WTC11 (cell line): ENCODE measurements at regions not wholly inside any gene's neighbourhood (a gene's known extent, or its start where the extent isn't known, plus 50 kb on each side); places are given as distances from the start of the nearest gene placed in this dataset.

Source experiments
- ATAC-seq: fragments of 200-7000 bp; cut with Tn5 transposase; 2 replicates; pipeline ENCODE4 v1.10.0; 2021; ENCODE audit warnings: mild to moderate bottlenecking, moderate library complexity
- CTCF ChIA-PET: fragments of 300-600 bp; sonication (Branson Sonifier 250); formaldehyde crosslinking; loops from one replicate; lab custom pipeline; 2021; ENCODE audit warnings: antibody characterized with exemption; lab: Charles Lee
- POLR2A ChIA-PET: fragments of 350-600 bp; sonication (Branson Sonifier 250); formaldehyde crosslinking; loops from one replicate; lab custom pipeline; 2021; ENCODE audit warnings: antibody characterized with exemption; lab: Charles Lee
- DNase-seq: peaks from one replicate; pipeline ENCODE4 v3.0.0; 2021; ENCODE audit warnings: low spot score
- H3K27ac Mint-ChIP-seq: 2 replicates; pipeline ENCODE4 v1.8.0; 2021; ENCODE audit warnings: mixed read lengths
- H3K27me3 Mint-ChIP-seq: 2 replicates; pipeline ENCODE4 v1.8.0; 2021; ENCODE audit warnings: low read depth, mild to moderate bottlenecking, moderate library complexity, mixed read lengths
- H3K36me3 Mint-ChIP-seq: 2 replicates; pipeline ENCODE4 v1.8.0; 2021; ENCODE audit warnings: mixed read lengths
- H3K4me1 Mint-ChIP-seq: 2 replicates; pipeline ENCODE4 v1.8.0; 2022; ENCODE audit warnings: mixed read lengths
- H3K4me3 Mint-ChIP-seq: 2 replicates; pipeline ENCODE4 v1.8.0; 2021; ENCODE audit warnings: mild to moderate bottlenecking, moderate library complexity, mixed read lengths
- H3K9me3 Mint-ChIP-seq: 2 replicates; pipeline ENCODE4 v1.8.0; 2021; ENCODE audit warnings: mixed read lengths
- ATF1 ChIP-seq: sonication (generic); formaldehyde crosslinking; IDR thresholded peaks from 2 replicates; pipeline ENCODE4 v1.8.1; 2023; ENCODE audit warnings: mild to moderate bottlenecking, moderate library complexity, missing genetic modification reagents
- CBFB ChIP-seq: sonication (generic); formaldehyde crosslinking; IDR thresholded peaks from 2 replicates; pipeline ENCODE4 v1.8.1; 2022; ENCODE audit warnings: mild to moderate bottlenecking, low read depth, missing genetic modification reagents
- CREB1 ChIP-seq: sonication (generic); formaldehyde crosslinking; IDR thresholded peaks from 2 replicates; pipeline ENCODE4 v1.8.0; 2023; ENCODE audit warnings: mild to moderate bottlenecking, missing genetic modification reagents
- CREM ChIP-seq: sonication (generic); formaldehyde crosslinking; IDR thresholded peaks from 2 replicates; pipeline ENCODE4 v1.8.1; 2022; ENCODE audit warnings: mild to moderate bottlenecking, missing genetic modification reagents, moderate library complexity
- E2F1 ChIP-seq: sonication (generic); formaldehyde crosslinking; IDR thresholded peaks from 2 replicates; pipeline ENCODE4 v1.8.0; 2022; ENCODE audit warnings: mild to moderate bottlenecking, missing genetic modification reagents
- JUN ChIP-seq: sonication (generic); formaldehyde crosslinking; IDR thresholded peaks from 2 replicates; pipeline ENCODE4 v1.8.0; 2023; ENCODE audit warnings: mild to moderate bottlenecking, missing genetic modification reagents
- MLX ChIP-seq: sonication (generic); formaldehyde crosslinking; IDR thresholded peaks from 2 replicates; pipeline ENCODE4 v1.8.1; 2023; ENCODE audit warnings: mild to moderate bottlenecking, missing genetic modification reagents, moderate library complexity
- NFATC4 ChIP-seq: fragments of 250-450 bp; sonication (Bioruptor Pico); IDR thresholded peaks from 2 replicates; pipeline ENCODE4 v1.9.0; 2021; ENCODE audit warnings: mild to moderate bottlenecking
- NFYB ChIP-seq: sonication (generic); formaldehyde crosslinking; conservative IDR thresholded peaks from 2 replicates; pipeline ENCODE4 v1.8.0; 2022; ENCODE audit warnings: low read depth, missing genetic modification reagents
- NR3C1 ChIP-seq: sonication (generic); formaldehyde crosslinking; conservative IDR thresholded peaks from 2 replicates; pipeline ENCODE4 v1.8.1; 2023; ENCODE audit warnings: low read depth, mild to moderate bottlenecking, missing genetic modification reagents
- RELA ChIP-seq: sonication (generic); formaldehyde crosslinking; IDR thresholded peaks from 2 replicates; pipeline ENCODE4 v1.8.1; 2022; ENCODE audit warnings: missing genetic modification reagents, mild to moderate bottlenecking, borderline replicate concordance
- SP1 ChIP-seq: sonication (generic); formaldehyde crosslinking; conservative IDR thresholded peaks from 2 replicates; pipeline ENCODE4 v1.8.1; 2022; ENCODE audit warnings: missing genetic modification reagents
- TCF7 ChIP-seq: sonication (generic); formaldehyde crosslinking; IDR thresholded peaks from 2 replicates; pipeline ENCODE4 v1.8.0; 2022; ENCODE audit warnings: mild to moderate bottlenecking, low read depth, missing genetic modification reagents, moderate library complexity
- USF1 ChIP-seq: sonication (generic); formaldehyde crosslinking; IDR thresholded peaks from 2 replicates; pipeline ENCODE4 v1.8.0; 2022; ENCODE audit warnings: mild to moderate bottlenecking, missing genetic modification reagents
- ZNF232 ChIP-seq: sonication (generic); formaldehyde crosslinking; IDR thresholded peaks from 2 replicates; pipeline ENCODE4 v1.8.0; 2022; ENCODE audit warnings: mild to moderate bottlenecking, missing genetic modification reagents
- ZNF263 ChIP-seq: sonication (generic); formaldehyde crosslinking; IDR thresholded peaks from 2 replicates; pipeline ENCODE4 v1.8.1; 2022; ENCODE audit warnings: low read depth, mild to moderate bottlenecking, moderate library complexity, missing genetic modification reagents
- ZNF512 ChIP-seq: sonication (generic); formaldehyde crosslinking; IDR thresholded peaks from 2 replicates; pipeline ENCODE4 v1.8.1; 2022; ENCODE audit warnings: missing genetic modification reagents, borderline replicate concordance
- TF ChIP-seq, protein P1 (sequence below): sonication (generic); formaldehyde crosslinking; IDR thresholded peaks from 2 replicates; pipeline ENCODE4 v1.8.1; 2023; ENCODE audit warnings: mild to moderate bottlenecking, missing genetic modification reagents, moderate library complexity
- TF ChIP-seq, protein P2 (sequence below): sonication (generic); formaldehyde crosslinking; IDR thresholded peaks from 2 replicates; pipeline ENCODE4 v1.8.1; 2023; ENCODE audit warnings: mild to moderate bottlenecking, missing genetic modification reagents, borderline replicate concordance
- TF ChIP-seq, protein P3 (sequence below): fragments of 250-450 bp; sonication (Bioruptor Pico); IDR thresholded peaks from 2 replicates; pipeline ENCODE4 v1.9.0; 2021; ENCODE audit warnings: moderate library complexity, mild to moderate bottlenecking, inconsistent platforms, borderline replicate concordance

DNA sequence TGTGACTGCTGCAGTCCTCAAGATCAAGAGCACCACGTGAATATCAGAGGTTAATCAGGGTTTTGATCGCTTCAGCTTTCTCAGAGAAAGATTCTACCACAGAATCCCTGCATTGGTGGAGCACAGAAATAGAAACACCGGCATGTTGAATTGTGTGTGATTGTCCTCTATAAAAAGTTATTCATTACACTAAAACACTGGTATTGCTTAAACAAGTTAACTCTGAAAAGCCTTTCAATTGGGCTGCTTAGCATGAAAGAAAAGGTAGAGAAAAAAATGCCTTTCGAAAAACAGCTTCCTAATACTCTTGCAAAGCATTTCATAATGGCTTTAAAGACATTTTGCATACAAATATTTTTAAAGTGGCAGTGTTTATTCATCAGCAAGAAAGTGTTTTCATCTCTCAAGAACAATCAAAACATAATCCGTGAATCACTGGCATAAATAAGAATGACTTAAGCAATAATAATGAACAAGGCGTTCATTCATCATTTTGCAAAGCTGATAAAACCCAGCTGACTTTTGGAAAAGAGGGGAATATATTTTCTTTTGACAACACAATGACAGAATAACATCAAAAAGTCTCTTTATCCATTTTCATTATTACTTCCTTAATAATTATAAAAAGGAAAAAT, 61.1 kb downstream of the HELT start (continued):
- TF ChIP-seq, protein P1, sequence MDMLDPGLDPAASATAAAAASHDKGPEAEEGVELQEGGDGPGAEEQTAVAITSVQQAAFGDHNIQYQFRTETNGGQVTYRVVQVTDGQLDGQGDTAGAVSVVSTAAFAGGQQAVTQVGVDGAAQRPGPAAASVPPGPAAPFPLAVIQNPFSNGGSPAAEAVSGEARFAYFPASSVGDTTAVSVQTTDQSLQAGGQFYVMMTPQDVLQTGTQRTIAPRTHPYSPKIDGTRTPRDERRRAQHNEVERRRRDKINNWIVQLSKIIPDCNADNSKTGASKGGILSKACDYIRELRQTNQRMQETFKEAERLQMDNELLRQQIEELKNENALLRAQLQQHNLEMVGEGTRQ (CRISPR knock-in tag) = no peak
- TF ChIP-seq MLX = no peak
- no peak for TF ChIP-seq ZNF232 (CRISPR knock-in tag)
- TF ChIP-seq SP1 (CRISPR knock-in tag) = no peak
- no peak for TF ChIP-seq NR3C1 (CRISPR knock-in tag)
- TF ChIP-seq USF1 (CRISPR knock-in tag) = no peak
- TF ChIP-seq NFATC4 (CRISPR knock-in tag) = no peak
- TF ChIP-seq E2F1 (CRISPR knock-in tag) = no peak
- TF ChIP-seq, protein P2, sequence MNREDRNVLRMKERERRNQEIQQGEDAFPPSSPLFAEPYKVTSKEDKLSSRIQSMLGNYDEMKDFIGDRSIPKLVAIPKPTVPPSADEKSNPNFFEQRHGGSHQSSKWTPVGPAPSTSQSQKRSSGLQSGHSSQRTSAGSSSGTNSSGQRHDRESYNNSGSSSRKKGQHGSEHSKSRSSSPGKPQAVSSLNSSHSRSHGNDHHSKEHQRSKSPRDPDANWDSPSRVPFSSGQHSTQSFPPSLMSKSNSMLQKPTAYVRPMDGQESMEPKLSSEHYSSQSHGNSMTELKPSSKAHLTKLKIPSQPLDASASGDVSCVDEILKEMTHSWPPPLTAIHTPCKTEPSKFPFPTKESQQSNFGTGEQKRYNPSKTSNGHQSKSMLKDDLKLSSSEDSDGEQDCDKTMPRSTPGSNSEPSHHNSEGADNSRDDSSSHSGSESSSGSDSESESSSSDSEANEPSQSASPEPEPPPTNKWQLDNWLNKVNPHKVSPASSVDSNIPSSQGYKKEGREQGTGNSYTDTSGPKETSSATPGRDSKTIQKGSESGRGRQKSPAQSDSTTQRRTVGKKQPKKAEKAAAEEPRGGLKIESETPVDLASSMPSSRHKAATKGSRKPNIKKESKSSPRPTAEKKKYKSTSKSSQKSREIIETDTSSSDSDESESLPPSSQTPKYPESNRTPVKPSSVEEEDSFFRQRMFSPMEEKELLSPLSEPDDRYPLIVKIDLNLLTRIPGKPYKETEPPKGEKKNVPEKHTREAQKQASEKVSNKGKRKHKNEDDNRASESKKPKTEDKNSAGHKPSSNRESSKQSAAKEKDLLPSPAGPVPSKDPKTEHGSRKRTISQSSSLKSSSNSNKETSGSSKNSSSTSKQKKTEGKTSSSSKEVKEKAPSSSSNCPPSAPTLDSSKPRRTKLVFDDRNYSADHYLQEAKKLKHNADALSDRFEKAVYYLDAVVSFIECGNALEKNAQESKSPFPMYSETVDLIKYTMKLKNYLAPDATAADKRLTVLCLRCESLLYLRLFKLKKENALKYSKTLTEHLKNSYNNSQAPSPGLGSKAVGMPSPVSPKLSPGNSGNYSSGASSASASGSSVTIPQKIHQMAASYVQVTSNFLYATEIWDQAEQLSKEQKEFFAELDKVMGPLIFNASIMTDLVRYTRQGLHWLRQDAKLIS (CRISPR knock-in tag) = no peak

DNA sequence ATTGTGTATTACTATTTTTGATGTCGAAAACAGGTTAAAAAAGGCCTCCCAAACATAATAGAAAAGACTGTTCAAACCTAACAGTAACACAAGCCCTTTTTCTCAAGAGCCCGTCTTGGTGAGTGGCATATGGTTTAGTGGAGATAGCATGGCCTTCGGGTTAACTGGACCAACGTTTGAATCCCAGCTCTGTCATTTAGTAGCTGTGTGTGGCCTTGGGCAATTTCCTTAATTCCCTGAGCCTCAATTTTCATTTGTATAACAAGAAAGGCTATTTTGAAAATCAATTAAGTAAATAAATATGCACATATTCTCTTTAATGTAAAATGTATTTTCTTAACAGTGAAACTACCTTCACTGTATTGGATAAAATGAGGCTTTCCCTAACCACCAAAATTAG, 62.3 kb downstream of the HELT start:
- POLR2A ChIA-PET = no interaction called here
- ATAC-seq = peak; percentile 77
- H3K27me3 Mint-ChIP-seq = peaks cover 12% of the 10 kb centered on the region; the same call in 1 of the 2 replicates
- no peak overlapping the region for H3K27ac Mint-ChIP-seq
- CTCF ChIA-PET = interaction anchor here (0.7 to 1.9 kb wide), 5 partner anchors 16 to 97 kb away, joined by 3 to 7 read pairs (median 3); no protein-coding TSS in a partner anchor
- TF ChIP-seq ZNF263 (CRISPR knock-in tag) (no peak), NFYB (CRISPR knock-in tag) (no peak), CBFB (CRISPR knock-in tag) (no peak), JUN (CRISPR knock-in tag) (no peak), TCF7 (CRISPR knock-in tag) (no peak), RELA (CRISPR knock-in tag) (no peak), CREB1 (CRISPR knock-in tag) (no peak), ATF1 (CRISPR knock-in tag) (no peak), ZNF512 (CRISPR knock-in tag) (no peak), CREM (CRISPR knock-in tag) (no peak)
- TF ChIP-seq, protein P3, sequence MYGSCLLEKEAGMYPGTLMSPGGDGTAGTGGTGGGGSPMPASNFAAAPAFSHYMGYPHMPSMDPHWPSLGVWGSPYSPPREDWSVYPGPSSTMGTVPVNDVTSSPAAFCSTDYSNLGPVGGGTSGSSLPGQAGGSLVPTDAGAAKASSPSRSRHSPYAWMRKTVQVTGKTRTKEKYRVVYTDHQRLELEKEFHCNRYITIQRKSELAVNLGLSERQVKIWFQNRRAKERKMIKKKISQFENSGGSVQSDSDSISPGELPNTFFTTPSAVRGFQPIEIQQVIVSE (CRISPR knock-in tag) = no peak
- no peaks in the 10 kb centered on the region for H3K9me3 Mint-ChIP-seq
- DNase-seq = no peak
- peaks cover 58% of the 10 kb centered on the region for H3K4me1 Mint-ChIP-seq
- H3K4me3 Mint-ChIP-seq = 0 out of 2 replicates have a peak overlapping the region, but pooled peaks have one; percentile 11
- H3K36me3 Mint-ChIP-seq = no peaks in the 10 kb centered on the region
